Stomach (tissue), 8 donors: ENCODE measurements at regions not wholly inside any gene's neighbourhood (a gene's known extent, or its start where the extent isn't known, plus 50 kb on each side); places are given as distances from the start of the nearest gene placed in this dataset.

ENCODE experiments used
- DNase-seq, 2 donors: peaks; one replicate each; pipeline versions ENCODE4 v3.0.0 to v3.0.0-alpha.2; 2013 to 2019
- H3K27ac ChIP-seq, 5 donors: fragments of 200-600 bp in 4 of 5; sonication (generic) in 4 of 5; one replicate each; pipeline ENCODE4 v1.5.1; 2013 to 2019; ENCODE audit warnings: mild to moderate bottlenecking in 1 of 5, moderate library complexity in 1 of 5
- H3K27me3 ChIP-seq, 3 donors: fragments of 200-600 bp; sonication (generic); one replicate each; pipeline ENCODE4 v1.5.1; 2017 to 2019; ENCODE audit warnings: mixed run types in 1 of 3
- H3K36me3 ChIP-seq, 4 donors: fragments of 200-600 bp; sonication (generic); 1 replicate in 3 of 4; 2 replicates in 1 of 4; pipeline ENCODE4 v1.5.1; 2016 to 2019
- H3K4me1 ChIP-seq, 4 donors: fragments of 200-600 bp; sonication (generic); one replicate each; pipeline ENCODE4 v1.5.1; 2016 to 2019
- H3K4me3 ChIP-seq, 4 donors: fragments of 200-600 bp; sonication (generic) in 3 of 4; one replicate each; pipeline ENCODE4 v1.5.1; 2016 to 2019; ENCODE audit warnings: mild to moderate bottlenecking in 1 of 4
- H3K9me3 ChIP-seq, 4 donors: fragments of 200-600 bp; sonication (generic); one replicate each; pipeline ENCODE4 v1.5.1; 2016 to 2019
- CTCF ChIP-seq, 7 experiments: fragments of 450-650 bp in 4 of 7; fragments of 200-600 bp in 3 of 7; sonication (generic) in 3 of 7; IDR thresholded peaks; one replicate each; pipeline ENCODE4 v1.5.1; 2016 to 2019; ENCODE audit warnings: antibody characterized with exemption in 7 of 7, control low read depth in 2 of 7, mild to moderate bottlenecking in 1 of 7
- EP300 ChIP-seq: sonication (generic); formaldehyde crosslinking; IDR thresholded peaks from one replicate; pipeline ENCODE4 v1.6.1; 2017; ENCODE audit warnings: antibody characterized with exemption
- POLR2A ChIP-seq, 4 donors: fragments of 450-650 bp; IDR thresholded peaks; one replicate each; pipeline ENCODE4 v1.6.1; 2016; ENCODE audit warnings: antibody characterized with exemption in 4 of 4, control low read depth in 2 of 4, mild to moderate bottlenecking in 1 of 4, moderate library complexity in 1 of 4
- POLR2AphosphoS5 ChIP-seq, 3 donors: sonication (generic); formaldehyde crosslinking; IDR thresholded peaks; one replicate each; pipeline ENCODE4 v1.6.1; 2016; ENCODE audit warnings: antibody characterized with exemption in 3 of 3
- WGBS, 5 donors: extraction: QIAGEN DNeasy Blood & Tissue Kit in 3 of 5; methylation state at CpG; one replicate each; pipeline versions ENCODE4 v1.1.5 to v1.1.7; 2013 to 2018; 5-methylcytosine and 5-hydroxymethylcytosine counted together
- intact Hi-C: fragments of 100-400 bp; cut with DNase I; formaldehyde crosslinking; loops from one replicate; pipeline ENCODE4 v1.15.1; 2023; ENCODE audit warnings: low total_unique reads
- donor health status: healthy with polysubstance abuse.
- donor health status: Bipolar disorder and iron deficiency.
- donor health status: healthy.

DNA sequence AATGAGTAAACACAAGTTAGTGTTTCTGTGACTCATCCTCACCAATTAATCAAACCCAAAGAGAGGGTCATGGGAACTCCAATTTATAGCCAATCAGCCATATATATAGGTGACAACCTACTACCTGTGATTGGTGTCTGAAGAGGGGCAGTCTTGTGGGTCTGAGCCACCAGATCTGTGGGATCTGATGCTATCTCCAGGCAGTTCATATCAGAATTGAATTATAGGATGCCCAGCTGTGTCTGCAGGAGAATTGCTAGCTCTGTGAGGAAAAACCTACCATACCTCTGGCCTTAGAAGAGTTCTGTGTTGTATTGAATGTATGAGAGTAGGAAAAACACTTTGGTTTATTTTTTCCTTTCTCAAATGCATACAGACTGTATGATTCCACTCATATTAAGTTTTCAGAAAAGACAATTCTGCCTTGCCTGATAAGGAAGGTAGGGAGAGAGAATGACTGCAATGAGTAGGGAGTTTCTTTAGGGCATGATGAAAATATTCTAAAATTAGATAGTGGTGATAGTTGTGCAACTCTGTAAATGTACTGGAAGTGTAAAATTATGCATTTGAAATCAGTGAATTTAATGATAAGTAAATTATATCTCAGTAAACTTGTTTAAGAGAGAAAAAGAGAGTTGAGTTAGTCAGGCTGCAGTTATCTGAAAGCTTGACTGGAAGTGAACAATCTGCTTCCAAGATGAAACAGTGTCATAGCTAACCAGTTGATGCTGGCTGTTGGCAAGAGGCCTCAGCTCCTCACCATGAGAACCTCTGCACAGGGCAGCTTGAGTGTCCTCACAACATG is 274.9 kb downstream of the AUH start:
- H3K27me3 ChIP-seq: no peaks in the 10 kb centered on the region
- TF ChIP-seq CTCF (IDR thresholded peaks at IDR 0.05): no peak
- H3K4me1 ChIP-seq: no peaks in the 10 kb centered on the region
- H3K27ac ChIP-seq: no peak overlapping the region
- no peaks in the 10 kb centered on the region for H3K9me3 ChIP-seq
- intact Hi-C loops: loop anchor here (10.0 kb wide), 1 partner anchor 348 kb away; no protein-coding TSS in a partner anchor
- no peak for DNase-seq
- no peaks in the 10 kb centered on the region for H3K36me3 ChIP-seq
- no peak overlapping the region for H3K4me3 ChIP-seq

DNA sequence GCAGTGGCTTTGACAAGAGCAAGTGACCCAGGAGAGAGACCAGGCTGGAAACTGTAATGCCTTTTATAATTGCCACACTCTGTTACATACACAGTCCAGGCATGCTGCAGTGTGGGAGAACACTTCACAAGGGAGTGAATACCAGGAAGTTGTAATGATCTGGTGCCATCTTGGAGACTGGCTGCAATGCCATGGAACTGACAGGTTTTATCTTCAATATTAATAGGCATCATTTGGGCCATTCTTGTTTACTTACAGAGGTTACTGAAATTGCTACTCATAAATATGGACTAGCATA is 274.3 kb downstream of the AUH start:
- intact Hi-C loops: loop anchor here (10.0 kb wide), 1 partner anchor 347 kb away; no protein-coding TSS in a partner anchor
- Histone ChIP-seq H3K36me3 (no peaks in the 10 kb centered on the region), H3K4me3 (no peak overlapping the region), H3K27ac (no peak overlapping the region), H3K9me3 (no peaks in the 10 kb centered on the region), H3K4me1 (no peaks in the 10 kb centered on the region), H3K27me3 (no peaks in the 10 kb centered on the region)
- no peak for DNase-seq
- TF ChIP-seq CTCF (IDR thresholded peaks at IDR 0.05) (no peak), EP300 (no peak), POLR2AphosphoS5 (IDR thresholded peaks at IDR 0.05) (no peak), POLR2A (IDR thresholded peaks at IDR 0.05) (no peak)

GRCh38 chr9:91089405-91090129 is 272.2 kb downstream of the AUH start:
- Histone ChIP-seq H3K27ac (peak overlapping the region in 1 of 5 donors; percentile 35), H3K36me3 (no peaks in the 10 kb centered on the region), H3K27me3 (no peaks in the 10 kb centered on the region), H3K9me3 (peaks cover 0 to 7% (median 6%) of the 10 kb centered on the region in 4 donors), H3K4me1 (no peaks in the 10 kb centered on the region), H3K4me3 (no peak overlapping the region)
- 24 to 37% (median 30%) methylated on average over 6 of the region's 6 CpGs for WGBS, 5 donors
- DNase-seq: peak; percentile 43 to 70
- intact Hi-C loops: loop anchor here (10.0 kb wide), 1 partner anchor 345 kb away; no protein-coding TSS in a partner anchor
- TF ChIP-seq CTCF (IDR thresholded peaks at IDR 0.05): peak in 5 of 7 experiments; percentile 24 to 46 (median 43)
- no peak for TF ChIP-seq POLR2A (IDR thresholded peaks at IDR 0.05)
- TF ChIP-seq POLR2AphosphoS5 (IDR thresholded peaks at IDR 0.05): peak in 1 of 3 donors; percentile 42
- TF ChIP-seq EP300: no peak

- intact Hi-C loops: no loop called here
- Histone ChIP-seq H3K27ac (peak overlapping the region in 1 of 5 donors; percentile 35), H3K9me3 (peaks cover 0 to 7% (median 6%) of the 10 kb centered on the region in 4 donors), H3K4me3 (no peak overlapping the region), H3K36me3 (no peaks in the 10 kb centered on the region), H3K4me1 (no peaks in the 10 kb centered on the region), H3K27me3 (no peaks in the 10 kb centered on the region)
- no peak for TF ChIP-seq EP300
- TF ChIP-seq POLR2AphosphoS5 (IDR thresholded peaks at IDR 0.05): no peak
- no peak for TF ChIP-seq CTCF (IDR thresholded peaks at IDR 0.05)
- no peak for TF ChIP-seq POLR2A (IDR thresholded peaks at IDR 0.05)
- DNase-seq: no peak
- 56 to 76% (median 71%) methylated on average over 5 of the region's 5 CpGs for WGBS, 5 donors
Measured at GRCh38 chr9:91090130-91090410, 271.6 kb downstream of the AUH start.
